ENCODE measurements at regions not wholly inside any gene's neighbourhood (a gene's known extent, or its start where the extent isn't known, plus 50 kb on each side); places are given as distances from the start of the nearest gene placed in this dataset.

GRCh38 chr6:27119761-27120160 is 127.7 kb upstream of the PRSS16 start:
- TF ChIP-seq CTCF (optimal IDR thresholded peaks at IDR 0.05 in 1 of 3, IDR thresholded peaks at IDR 0.05 in 1 of 3, conservative IDR thresholded peaks at IDR 0.05 in 1 of 3; ENCODE audit: extremely low read depth in 1 of 3, insufficient read depth in 2 of 3, low read length in 3 of 3) (no peak), EZH2 (IDR thresholded peaks at IDR 0.05; ENCODE audit: low read length) (no peak)
